Coronary artery (tissue), 2 donors: ENCODE measurements at regions not wholly inside any gene's neighbourhood (a gene's known extent, or its start where the extent isn't known, plus 50 kb on each side); places are given as distances from the start of the nearest gene placed in this dataset.

Experiments used
- DNase-seq: peaks from one replicate; pipeline ENCODE4 v3.0.0-alpha.2; 2017; ENCODE audit warnings: low spot score
- H3K27ac ChIP-seq, 2 donors: fragments of 200-600 bp; sonication (generic); one replicate each; pipeline ENCODE4 v1.5.1; 2016 to 2019
- H3K4me3 ChIP-seq: fragments of 200-600 bp; sonication (generic); 2 replicates; pipeline ENCODE4 v1.5.1; 2016; ENCODE audit warnings: mild to moderate bottlenecking, moderate library complexity
- TF ChIP-seq, protein P1 (sequence below): fragments of 200-600 bp; sonication (generic); IDR thresholded peaks from one replicate; pipeline ENCODE4 v1.5.1; 2019; ENCODE audit warnings: antibody characterized with exemption

DNA sequence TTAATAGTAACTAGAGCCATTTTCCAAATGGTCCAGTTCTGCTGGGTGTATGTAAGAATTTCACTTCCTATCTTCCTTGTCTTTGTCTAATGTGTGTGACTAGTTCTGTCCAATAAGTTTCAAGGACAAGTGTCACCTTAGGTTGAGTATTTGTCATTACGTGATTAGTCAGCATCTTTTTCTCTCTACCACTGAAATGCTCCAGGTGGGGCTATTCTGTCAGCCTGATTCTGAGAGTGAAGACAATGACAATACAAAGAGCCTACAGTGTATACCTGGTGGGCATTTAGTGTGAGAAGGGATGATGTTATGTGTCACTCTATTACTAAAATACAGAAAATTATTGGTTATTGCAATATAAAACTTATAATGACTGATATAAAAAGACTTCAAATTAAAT is 876.3 kb downstream of the C4orf33 start:
- TF ChIP-seq, protein P1, sequence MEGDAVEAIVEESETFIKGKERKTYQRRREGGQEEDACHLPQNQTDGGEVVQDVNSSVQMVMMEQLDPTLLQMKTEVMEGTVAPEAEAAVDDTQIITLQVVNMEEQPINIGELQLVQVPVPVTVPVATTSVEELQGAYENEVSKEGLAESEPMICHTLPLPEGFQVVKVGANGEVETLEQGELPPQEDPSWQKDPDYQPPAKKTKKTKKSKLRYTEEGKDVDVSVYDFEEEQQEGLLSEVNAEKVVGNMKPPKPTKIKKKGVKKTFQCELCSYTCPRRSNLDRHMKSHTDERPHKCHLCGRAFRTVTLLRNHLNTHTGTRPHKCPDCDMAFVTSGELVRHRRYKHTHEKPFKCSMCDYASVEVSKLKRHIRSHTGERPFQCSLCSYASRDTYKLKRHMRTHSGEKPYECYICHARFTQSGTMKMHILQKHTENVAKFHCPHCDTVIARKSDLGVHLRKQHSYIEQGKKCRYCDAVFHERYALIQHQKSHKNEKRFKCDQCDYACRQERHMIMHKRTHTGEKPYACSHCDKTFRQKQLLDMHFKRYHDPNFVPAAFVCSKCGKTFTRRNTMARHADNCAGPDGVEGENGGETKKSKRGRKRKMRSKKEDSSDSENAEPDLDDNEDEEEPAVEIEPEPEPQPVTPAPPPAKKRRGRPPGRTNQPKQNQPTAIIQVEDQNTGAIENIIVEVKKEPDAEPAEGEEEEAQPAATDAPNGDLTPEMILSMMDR = no peak
- no peak overlapping the region for H3K4me3 ChIP-seq
- DNase-seq = no peak
- H3K27ac ChIP-seq = no peak overlapping the region

DNA sequence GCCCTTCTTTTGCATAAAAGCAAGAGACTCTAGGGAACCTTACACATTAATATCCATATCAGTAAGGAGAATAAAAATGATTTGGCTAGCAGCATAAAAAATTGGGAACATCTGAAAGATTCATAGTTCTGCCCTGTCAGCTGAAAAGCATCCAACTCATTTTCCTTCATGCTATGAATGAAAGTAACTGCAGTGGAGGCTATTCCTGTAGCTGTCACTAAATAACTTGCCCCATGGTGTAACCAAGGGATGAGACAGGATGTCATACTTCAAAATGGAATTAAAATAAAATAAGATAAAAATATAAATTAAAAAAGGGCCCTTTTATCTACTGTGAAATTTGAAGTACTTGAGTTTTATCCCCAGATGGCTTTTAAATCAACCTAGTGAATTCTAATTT is 878.8 kb downstream of the C4orf33 start:
- H3K4me3 ChIP-seq = no peak overlapping the region
- H3K27ac ChIP-seq = no peak overlapping the region
- TF ChIP-seq, protein P1 = no peak
- DNase-seq = no peak

- no peak overlapping the region for H3K4me3 ChIP-seq
- no peak overlapping the region for H3K27ac ChIP-seq
- TF ChIP-seq, protein P1 = no peak
- no peak for DNase-seq
Observed at GRCh38 chr4:129978315-129978714, 882.4 kb downstream of the C4orf33 start.

DNA sequence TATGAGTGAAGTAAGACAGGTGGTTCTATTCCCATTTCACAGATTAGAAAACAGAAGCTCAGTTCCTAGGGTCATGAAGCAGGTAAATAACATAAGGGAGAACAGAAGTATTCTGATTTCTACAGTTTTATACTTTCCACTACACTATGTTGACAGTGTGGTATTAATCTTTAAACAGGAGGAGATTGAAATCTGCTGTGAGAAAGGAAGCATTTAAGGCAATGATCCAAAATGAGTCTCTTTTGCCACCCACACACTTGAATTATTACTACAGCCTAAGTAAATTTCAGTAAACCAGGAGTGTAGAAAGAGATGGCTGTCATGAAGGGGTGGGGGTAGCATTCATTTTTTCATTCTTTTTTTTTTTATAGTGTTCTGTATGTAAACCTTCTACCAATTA is 893.0 kb downstream of the C4orf33 start:
- TF ChIP-seq, protein P1 = no peak
- Histone ChIP-seq H3K27ac (no peak overlapping the region), H3K4me3 (no peak overlapping the region)
- no peak for DNase-seq

DNA sequence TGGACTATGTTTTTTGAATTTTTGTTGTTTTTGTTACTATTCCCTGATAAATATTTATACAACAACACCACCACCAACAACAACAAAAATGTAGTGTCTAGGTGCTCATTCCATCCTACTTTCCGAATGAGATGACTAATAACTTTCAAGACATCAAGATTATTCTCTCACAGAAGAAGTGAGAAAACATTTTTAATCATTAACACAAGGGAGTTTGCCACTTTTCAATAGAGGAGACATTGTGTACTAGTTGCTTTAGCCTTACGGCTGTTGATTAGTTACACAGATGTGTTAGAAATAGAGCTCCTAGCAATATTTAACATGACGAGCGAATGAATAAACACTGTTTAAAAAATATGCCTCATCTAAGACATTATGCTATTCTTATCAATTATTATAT is 898.8 kb downstream of the C4orf33 start:
- no peak for DNase-seq
- Histone ChIP-seq H3K27ac (no peak overlapping the region), H3K4me3 (no peak overlapping the region)
- TF ChIP-seq, protein P1 = no peak

- TF ChIP-seq, protein P1 = no peak
- no peak overlapping the region for H3K27ac ChIP-seq
- no peak for DNase-seq
- no peak overlapping the region for H3K4me3 ChIP-seq
Observed at GRCh38 chr4:129998436-129999150, 902.6 kb downstream of the C4orf33 start.

DNA sequence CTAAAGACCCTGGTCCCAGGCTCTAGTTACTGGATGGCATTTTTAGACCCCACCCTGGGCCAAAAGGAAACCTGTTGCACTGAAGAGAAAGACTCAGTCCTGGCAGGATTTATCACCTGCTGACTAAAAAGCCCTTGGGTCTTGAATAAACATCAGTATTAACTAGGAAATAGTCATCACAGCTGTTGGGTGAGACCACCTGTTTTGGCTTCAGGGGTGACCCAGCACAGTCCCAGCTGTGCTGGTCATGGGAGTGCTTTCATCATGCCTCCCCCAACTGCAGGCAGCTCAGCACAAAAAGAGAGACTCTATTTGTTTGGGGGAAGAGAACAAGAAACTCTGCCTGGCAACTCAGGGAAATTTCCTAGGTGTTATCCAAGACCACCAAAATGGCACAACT is 903.2 kb downstream of the C4orf33 start:
- TF ChIP-seq, protein P1 = no peak
- Histone ChIP-seq H3K4me3 (no peak overlapping the region), H3K27ac (no peak overlapping the region)
- no peak for DNase-seq
